ACC112 (cell line): ENCODE measurements at regions not wholly inside any gene's neighbourhood (a gene's known extent, or its start where the extent isn't known, plus 50 kb on each side); places are given as distances from the start of the nearest gene placed in this dataset.
"Not testable (repeated sequence)": the region's sequence is repeated elsewhere in the genome, so short reads cannot be mapped to it uniquely, and the experiment has no call there.

ENCODE experiments used
- H2AFZ ChIP-seq: fragments of 200-600 bp; sonication (generic); one replicate; pipeline ENCODE4 v1.6.0; 2017; ENCODE audit warnings: antibody characterized with exemption, low read length; ENCODE audit not compliant: unreplicated experiment
- H3K27ac ChIP-seq: fragments of 200-600 bp; sonication (generic); 2 replicates; pipeline ENCODE4 v1.5.1; 2014; ENCODE audit warnings: low read depth, mild to moderate bottlenecking, antibody characterized with exemption, low read length, moderate library complexity
- H3K27me3 ChIP-seq: fragments of 200-600 bp; sonication (generic); 2 replicates; pipeline ENCODE4 v1.6.1; 2014; ENCODE audit warnings: mild to moderate bottlenecking, antibody characterized with exemption, low read length, moderate library complexity, mixed read lengths; ENCODE audit not compliant: insufficient read depth
- H3K36me3 ChIP-seq: fragments of 200-600 bp; sonication (generic); 2 replicates; pipeline ENCODE4 v1.6.1; 2016; ENCODE audit warnings: mild to moderate bottlenecking, antibody characterized with exemption, low read length, moderate library complexity, mixed read lengths; ENCODE audit not compliant: insufficient read depth
- H3K4me1 ChIP-seq: fragments of 200-600 bp; sonication (generic); one replicate; pipeline ENCODE4 v1.6.1; 2016; ENCODE audit warnings: low read length, mixed read lengths; ENCODE audit not compliant: insufficient read depth, unreplicated experiment, control insufficient read depth
- H3K4me3 ChIP-seq: fragments of 200-600 bp; sonication (generic); 2 replicates; pipeline ENCODE4 v1.5.1; 2014; ENCODE audit warnings: mild to moderate bottlenecking, low read depth, low read length
- H3K79me2 ChIP-seq: fragments of 200-600 bp; sonication (generic); one replicate; pipeline ENCODE4 v1.6.0; 2016; ENCODE audit warnings: low read length; ENCODE audit not compliant: control insufficient read depth, unreplicated experiment, insufficient read depth

DNA sequence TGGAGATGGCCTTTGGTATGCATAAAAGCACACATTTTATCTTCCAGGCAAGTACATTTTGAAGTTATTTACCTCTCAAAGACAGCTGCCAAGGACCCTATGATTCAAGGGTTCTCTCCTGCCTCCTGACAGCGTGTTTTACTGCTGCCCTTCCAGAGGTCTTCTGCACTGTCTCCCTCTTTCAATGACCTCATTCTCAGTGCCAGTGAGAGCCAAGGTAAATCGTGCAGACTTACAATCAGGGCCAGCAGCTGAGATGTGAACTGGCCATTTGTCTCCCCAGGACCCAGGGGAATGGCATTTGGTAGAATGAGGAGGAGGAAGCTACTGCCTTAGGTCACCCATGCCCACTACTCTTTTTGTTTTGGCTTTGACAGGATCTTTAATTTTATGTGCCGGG is 84.2 kb upstream of the FGGY start:
- H2AFZ ChIP-seq: no peak overlapping the region
- no peak overlapping the region for H3K4me3 ChIP-seq
- no peaks in the 10 kb centered on the region for H3K79me2 ChIP-seq
- no peaks in the 10 kb centered on the region for H3K36me3 ChIP-seq
- H3K4me1 ChIP-seq: no peaks in the 10 kb centered on the region
- H3K27ac ChIP-seq: no peak overlapping the region
- H3K27me3 ChIP-seq: no peaks in the 10 kb centered on the region

DNA sequence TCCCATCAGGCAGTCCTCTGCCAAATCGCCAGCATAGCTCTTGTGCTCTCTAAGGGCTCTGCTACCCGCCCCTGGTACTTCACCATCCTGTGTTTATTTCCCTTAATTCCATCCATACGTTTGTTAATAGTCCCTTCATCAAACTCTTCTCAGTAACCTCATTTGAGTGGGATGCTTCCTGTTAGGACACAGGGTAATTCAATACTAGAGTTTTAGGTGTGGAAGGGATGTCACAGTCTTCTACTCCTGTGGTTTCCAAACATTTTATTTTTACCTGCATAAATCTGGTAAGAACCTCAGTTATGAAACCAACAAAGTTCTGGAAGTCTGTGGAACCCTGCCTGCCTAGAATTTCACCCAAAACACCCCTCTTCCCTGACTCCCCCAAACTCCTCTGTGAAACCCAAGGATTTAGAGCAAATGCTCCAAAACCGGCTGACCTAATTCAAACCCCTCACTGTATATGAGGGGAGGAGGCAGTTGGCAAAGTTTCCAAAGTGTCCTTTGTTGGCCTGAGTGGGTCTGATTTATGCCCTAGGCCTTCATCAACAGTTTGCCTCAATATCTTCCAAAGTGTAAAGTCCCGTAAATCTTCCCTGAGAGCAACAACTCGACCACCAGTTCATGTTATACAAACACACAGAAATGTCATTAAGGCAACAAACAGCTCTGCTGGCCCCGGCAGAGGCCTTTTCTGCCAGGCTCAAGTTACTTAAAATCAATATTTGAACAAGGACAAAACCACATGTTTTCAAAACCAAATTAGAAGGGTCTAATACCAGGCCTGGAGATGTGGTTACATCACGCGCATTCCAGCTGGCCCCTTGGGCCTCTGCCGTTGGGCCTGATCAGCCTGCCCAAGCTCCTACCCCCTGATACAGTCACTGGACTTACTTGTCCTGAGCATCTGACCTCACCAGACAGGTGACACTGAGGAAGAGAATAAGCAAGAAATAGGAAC is 82.4 kb upstream of the FGGY start:
- H3K4me1 ChIP-seq: no peaks in the 10 kb centered on the region
- no peaks in the 10 kb centered on the region for H3K79me2 ChIP-seq
- no peaks in the 10 kb centered on the region for H3K27me3 ChIP-seq
- no peaks in the 10 kb centered on the region for H3K36me3 ChIP-seq
- H2AFZ ChIP-seq: no peak overlapping the region
- H3K27ac ChIP-seq: no peak overlapping the region
- H3K4me3 ChIP-seq: no peak overlapping the region

DNA sequence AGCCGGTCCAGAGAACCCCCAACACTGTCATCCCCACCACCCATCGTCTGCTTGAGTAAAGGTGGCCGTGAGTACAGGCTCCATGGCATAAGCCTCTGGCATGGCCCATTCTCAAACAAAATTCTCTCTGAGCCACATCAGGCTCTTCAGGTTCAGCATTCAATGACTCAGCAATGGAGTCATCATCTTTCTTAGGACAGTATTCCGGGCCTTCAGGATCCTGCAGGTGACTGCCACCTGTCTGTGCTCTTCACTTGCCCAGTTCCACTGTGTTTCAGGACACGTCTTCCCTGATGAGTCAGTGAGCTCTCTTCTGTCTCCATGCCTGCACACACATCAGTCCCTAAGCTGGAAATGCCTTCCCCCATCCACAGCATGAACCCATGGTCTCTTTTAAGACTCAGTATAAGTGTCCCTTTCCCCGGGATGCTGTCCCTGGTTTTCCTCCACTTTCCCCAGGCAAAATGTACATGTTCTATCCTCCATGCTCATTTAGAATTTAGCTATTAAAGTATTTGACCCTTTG is 81.1 kb upstream of the FGGY start:
- no peaks in the 10 kb centered on the region for H3K79me2 ChIP-seq
- H3K4me1 ChIP-seq: no peaks in the 10 kb centered on the region

DNA sequence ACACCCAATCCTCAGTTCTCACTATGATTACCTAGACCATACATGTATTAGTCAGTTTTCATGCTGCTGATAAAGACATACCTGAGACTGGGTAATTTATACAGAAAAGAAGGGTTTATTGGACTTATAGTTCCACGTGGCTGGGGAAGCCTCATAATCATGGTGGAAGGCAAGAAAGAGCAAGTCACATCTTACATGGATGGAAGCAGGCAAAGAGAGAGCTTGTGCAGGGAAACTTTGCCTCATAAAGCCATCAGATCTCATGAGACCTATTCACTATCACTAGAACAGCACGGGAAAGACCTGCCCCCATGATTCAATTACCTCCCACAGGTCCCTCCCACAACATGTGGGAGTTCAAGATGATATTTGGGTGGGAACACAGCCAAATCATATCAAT is 79.5 kb upstream of the FGGY start:
- not testable (repeated sequence) for H3K4me3 ChIP-seq, H3K27me3 ChIP-seq, H2AFZ ChIP-seq, H3K36me3 ChIP-seq, H3K4me1 ChIP-seq, H3K27ac ChIP-seq, H3K79me2 ChIP-seq

More for the DNA sequence above, 81.1 kb upstream of the FGGY start:
- Histone ChIP-seq H3K27ac (no peak overlapping the region), H3K36me3 (no peaks in the 10 kb centered on the region), H2AFZ (no peak overlapping the region), H3K4me3 (no peak overlapping the region), H3K27me3 (no peaks in the 10 kb centered on the region)

DNA sequence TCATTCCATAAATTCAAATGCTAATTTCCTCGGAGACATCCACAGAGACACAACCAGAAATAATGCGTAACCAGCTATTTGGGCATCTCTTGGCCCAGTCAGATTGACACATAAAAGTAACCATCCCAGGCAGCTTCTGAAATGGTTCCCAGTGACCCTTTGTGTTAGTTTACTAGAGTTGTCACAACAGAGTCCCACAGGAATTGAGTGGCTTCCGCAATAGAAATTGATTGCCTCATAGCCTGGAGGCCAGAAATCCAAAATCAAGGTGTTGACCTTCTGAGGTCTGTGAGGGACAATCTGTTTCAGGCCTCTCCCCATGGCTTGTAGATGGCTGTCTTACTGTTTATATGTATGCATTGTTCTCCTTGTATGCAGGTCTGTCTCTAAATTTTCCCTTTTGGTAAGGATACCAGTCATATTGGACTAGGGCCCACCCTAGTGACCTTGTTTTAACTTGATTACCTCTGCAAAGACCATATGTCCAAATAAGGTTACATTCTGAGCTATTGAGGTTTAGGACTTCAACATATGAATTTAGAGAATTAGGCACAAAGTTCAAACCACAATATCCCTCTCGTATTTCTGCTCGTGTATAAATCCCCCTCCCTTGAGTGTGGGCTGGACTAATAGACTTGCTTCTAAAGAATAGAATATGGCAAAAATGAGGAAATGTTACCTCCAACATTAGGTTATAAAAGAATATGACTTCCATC is 78.2 kb upstream of the FGGY start:
- no peaks in the 10 kb centered on the region for H3K79me2 ChIP-seq
- no peaks in the 10 kb centered on the region for H3K36me3 ChIP-seq
- H3K27me3 ChIP-seq: no peaks in the 10 kb centered on the region
- no peak overlapping the region for H3K27ac ChIP-seq
- no peaks in the 10 kb centered on the region for H3K4me1 ChIP-seq
- no peak overlapping the region for H2AFZ ChIP-seq
- H3K4me3 ChIP-seq: no peak overlapping the region

DNA sequence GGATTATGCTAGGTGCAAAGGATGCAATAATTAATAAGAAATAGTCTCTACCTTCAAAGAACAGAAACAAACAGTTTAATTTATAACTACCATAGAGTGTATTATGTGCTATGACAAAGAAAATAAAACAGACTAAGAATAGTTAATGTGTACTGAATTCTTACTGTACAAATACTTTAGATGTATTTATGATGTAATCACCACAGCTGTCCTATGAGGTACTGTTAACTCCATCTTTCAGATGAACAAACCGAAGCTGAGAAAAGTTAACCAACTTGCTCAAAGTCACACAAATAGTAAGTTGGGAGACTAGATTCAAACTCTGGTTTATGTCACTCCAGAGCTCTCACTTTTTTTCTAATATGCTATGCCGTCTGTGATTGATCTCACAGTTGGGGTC is 77.0 kb upstream of the FGGY start:
- H3K27me3 ChIP-seq: no peaks in the 10 kb centered on the region
- no peaks in the 10 kb centered on the region for H3K79me2 ChIP-seq
- H3K4me3 ChIP-seq: no peak overlapping the region
- no peaks in the 10 kb centered on the region for H3K36me3 ChIP-seq
- no peak overlapping the region for H3K27ac ChIP-seq
- H2AFZ ChIP-seq: no peak overlapping the region
- H3K4me1 ChIP-seq: no peaks in the 10 kb centered on the region

DNA sequence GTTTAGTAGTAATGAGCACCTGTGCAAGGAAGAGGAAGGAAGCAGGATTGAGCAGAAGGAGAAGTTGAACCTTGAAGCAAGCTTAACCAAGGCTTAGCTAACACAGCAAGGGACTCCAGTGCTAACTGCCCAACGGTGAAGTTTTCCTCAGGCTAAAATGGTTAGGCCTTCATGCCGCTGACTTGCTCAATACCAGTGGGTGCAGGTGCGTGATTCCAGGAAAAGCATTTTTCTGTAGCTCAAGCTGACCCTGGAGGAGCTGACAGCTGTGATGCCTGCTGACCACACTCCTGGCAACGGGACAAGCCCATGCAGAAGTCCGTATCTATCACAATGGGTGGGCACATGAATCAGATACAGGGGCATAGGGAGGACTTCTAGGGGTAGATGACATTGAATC is 76.5 kb upstream of the FGGY start:
- Histone ChIP-seq H2AFZ (no peak overlapping the region), H3K27ac (no peak overlapping the region), H3K4me1 (no peaks in the 10 kb centered on the region), H3K27me3 (no peaks in the 10 kb centered on the region), H3K79me2 (no peaks in the 10 kb centered on the region), H3K36me3 (no peaks in the 10 kb centered on the region), H3K4me3 (no peak overlapping the region)

DNA sequence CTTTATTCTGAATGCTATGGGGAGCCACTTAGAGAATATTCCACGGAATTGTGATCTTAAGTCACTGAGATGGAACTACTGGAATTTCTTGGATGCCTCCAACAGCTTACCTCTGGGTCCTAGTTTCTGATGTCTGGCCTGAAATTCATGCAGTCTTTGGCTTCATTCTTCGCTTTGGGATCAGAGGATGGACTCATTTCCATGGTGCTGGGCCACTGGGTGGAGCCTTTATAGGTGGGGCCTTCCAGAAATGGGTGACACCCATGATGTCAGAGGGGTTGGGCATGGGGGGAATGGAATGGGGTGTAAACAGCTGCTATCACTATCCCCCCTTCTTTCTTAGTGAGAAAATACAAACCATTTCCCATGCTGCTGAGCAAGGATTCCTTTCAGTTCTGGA is 73.7 kb upstream of the FGGY start:
- no peaks in the 10 kb centered on the region for H3K79me2 ChIP-seq
- no peaks in the 10 kb centered on the region for H3K27me3 ChIP-seq
- H3K27ac ChIP-seq: no peak overlapping the region
- no peaks in the 10 kb centered on the region for H3K36me3 ChIP-seq
- H2AFZ ChIP-seq: no peak overlapping the region
- no peaks in the 10 kb centered on the region for H3K4me1 ChIP-seq
- H3K4me3 ChIP-seq: no peak overlapping the region

DNA sequence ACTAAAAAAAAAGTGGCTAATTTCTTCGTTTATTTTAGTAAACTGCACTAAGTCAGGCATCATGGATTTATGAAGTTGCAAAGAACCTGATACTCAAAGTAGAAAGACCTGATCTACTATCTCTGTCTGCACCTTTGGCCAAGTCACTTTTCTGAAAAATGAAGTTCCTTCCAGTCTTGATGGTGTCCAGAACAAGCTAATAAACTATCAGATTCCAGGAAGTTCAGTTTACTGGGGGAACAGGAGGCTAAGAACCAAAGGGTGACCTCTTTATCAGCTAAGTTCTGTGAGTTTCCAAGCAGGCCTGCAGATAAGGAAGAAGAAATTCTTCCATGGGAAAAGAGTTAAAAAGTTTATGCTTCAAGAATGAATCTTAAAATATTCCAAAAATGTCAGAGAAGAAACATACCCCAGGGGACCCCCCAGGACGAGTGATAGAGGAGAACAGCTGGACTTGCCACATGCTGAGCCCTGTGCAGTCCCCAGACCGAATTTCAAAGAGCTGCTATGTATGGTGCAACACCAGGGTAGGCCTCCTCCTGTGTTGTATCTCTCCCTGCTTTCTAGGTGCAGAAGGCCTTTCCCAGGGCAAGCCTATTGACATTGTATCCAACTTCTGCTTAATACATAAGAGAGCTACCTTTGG is 72.8 kb upstream of the FGGY start:
- no peaks in the 10 kb centered on the region for H3K36me3 ChIP-seq
- H3K27ac ChIP-seq: no peak overlapping the region
- no peaks in the 10 kb centered on the region for H3K79me2 ChIP-seq
- H3K4me1 ChIP-seq: peaks cover 4% of the 10 kb centered on the region
- H3K27me3 ChIP-seq: no peaks in the 10 kb centered on the region
- no peak overlapping the region for H3K4me3 ChIP-seq
- H2AFZ ChIP-seq: no peak overlapping the region

DNA sequence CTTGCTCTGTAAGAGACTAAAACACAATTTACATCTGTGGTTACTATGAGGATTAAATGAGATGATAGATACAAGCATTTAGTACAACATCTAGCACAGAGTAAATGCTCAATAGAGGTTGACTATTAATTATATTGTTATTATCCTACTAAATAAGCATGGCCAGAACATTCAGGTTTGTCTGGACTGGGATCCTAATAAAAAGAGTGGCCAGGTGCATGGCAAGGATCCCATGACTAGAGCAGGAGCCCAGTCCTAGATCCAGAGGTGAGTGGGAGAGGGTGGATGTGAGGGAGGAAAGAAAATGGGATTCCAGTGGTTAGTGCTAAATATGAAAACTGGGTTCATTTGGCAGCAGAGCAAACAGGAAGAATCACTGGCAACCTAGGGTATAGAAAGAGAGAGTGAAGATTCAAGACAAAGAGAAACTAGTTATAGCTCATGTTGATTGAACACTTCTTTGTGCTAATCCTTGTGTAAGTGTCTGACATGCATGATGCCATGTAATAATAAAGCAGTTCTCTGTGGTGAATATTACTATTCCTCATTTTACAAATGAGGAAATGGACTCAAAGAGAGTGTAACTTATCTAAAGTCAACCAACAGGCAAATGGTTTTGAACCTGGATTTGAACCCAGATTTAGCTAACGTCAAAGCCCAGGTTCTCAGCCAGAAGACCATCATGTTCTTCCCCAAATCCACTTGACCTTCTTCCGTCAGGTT is 71.1 kb upstream of the FGGY start:
- Histone ChIP-seq H3K27me3 (no peaks in the 10 kb centered on the region), H3K36me3 (no peaks in the 10 kb centered on the region), H2AFZ (no peak overlapping the region), H3K4me1 (peaks cover 4% of the 10 kb centered on the region), H3K27ac (no peak overlapping the region), H3K4me3 (no peak overlapping the region), H3K79me2 (no peaks in the 10 kb centered on the region)
